ENCODE measurements at regions not wholly inside any gene's neighbourhood (a gene's known extent, or its start where the extent isn't known, plus 50 kb on each side); places are given as distances from the start of the nearest gene placed in this dataset.
"Not testable (repeated sequence)": the region's sequence is repeated elsewhere in the genome, so short reads cannot be mapped to it uniquely, and the experiment has no call there.

DNA sequence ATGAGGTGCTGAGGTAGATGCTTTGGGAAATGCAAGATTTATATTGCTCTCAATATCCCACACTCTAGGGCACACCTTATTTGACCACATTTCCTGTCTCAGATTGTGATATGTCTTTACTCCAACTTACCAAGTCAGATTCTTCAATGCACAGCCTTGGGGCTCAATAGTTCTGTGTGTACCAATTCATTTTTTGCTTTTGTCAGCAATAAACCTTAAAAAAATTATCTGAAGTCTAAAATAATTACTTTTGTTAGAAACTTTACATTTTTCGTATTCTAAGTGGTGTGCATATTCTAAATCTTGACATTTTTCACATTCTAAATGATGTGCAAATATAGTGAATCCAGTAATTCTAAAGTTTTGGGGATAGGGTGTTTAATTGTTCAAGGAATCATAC is 447.5 kb upstream of the COX7C start:
- no peak for DNase-seq (ENCODE audit: low read depth, low spot score)

DNA sequence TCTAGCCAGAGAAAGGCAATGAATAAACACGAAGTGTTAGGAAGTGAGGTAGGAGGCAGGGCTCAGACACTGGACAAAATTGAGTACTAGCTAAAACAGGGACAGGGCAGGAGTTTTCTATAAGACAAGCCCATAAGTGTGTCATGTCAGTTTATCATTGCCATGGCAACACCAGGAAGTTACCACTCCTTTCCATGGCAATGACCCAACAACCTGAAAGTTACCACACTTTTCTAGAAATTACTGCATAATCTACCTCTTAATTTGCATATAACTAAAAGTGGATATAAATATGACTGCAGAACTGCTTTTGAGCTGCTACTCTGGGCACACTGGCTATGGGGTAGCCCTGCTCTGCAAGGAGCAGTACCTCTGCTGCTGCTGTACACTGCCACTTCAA is 442.5 kb upstream of the COX7C start:
- DNase-seq (ENCODE audit: low read depth, low spot score): no peak

DNA sequence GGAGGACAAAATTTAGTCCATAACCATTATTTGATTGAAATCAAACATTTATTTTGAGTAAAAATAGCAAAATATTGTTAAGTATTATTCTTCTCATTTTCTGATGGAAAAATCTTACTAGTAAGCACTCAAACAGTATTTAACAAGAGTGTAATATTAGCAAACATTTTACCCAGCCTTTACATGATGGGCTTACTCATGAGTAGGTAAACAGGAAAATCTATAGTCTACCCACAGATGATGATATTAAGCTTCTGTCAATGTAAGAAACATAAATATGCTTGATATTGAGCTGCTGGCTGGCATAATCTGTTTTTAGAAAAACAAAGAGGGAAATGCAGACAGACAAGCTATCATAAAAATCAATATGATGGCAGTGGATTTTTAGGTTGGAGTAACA is 418.5 kb upstream of the COX7C start:
- DNase-seq (ENCODE audit: low read depth, low spot score): no peak

DNA sequence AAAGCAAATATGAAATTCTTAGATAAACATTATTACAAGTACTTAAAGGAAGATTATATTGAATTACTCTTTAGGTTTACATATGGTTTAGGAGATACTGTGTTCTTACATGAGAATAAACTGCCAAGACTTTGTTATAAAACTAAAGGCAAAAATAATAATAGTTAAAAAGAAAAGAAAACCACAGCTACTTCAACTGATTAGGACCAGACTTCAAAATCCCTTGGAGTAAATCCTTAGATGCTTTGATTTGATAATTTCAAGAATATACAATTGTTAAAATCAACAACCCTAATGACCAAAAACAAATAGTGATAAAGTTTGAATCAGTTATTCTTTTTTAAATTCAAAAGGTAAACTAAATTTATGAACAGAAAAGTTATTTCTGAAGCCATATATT is 389.6 kb upstream of the COX7C start:
- no peak for DNase-seq (ENCODE audit: low read depth, low spot score)

DNA sequence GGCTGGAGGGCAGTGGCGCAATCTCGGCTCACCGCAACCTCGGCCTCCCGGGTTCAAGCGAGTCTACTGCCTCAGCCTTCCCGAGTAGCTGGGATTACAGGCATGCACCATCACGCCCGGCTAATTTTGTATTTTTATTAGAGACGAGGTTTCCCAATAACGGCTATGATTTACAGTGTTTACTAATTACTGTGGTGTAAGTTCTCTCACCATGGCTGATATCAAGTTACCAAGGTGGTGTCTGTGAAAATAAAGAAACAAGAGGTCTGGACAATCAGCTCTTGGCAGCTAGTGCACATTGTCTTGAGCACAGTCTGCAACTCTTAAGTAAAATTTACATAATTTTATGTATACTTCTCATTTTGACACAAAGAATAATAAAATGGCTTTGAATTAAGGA is 385.5 kb upstream of the COX7C start:
- no peak for DNase-seq (ENCODE audit: low read depth, low spot score)

GRCh38 chr5:86244153-86244552 is 373.6 kb upstream of the COX7C start:
- DNase-seq (ENCODE audit: low read depth, low spot score): no peak

- DNase-seq (ENCODE audit: low read depth, low spot score): no peak
Measured at GRCh38 chr5:86257871-86258270, 359.9 kb upstream of the COX7C start.

- not testable (repeated sequence) for DNase-seq (ENCODE audit: low read depth, low spot score)
Measured at GRCh38 chr5:86284400-86285190, 333.1 kb upstream of the COX7C start.

DNA sequence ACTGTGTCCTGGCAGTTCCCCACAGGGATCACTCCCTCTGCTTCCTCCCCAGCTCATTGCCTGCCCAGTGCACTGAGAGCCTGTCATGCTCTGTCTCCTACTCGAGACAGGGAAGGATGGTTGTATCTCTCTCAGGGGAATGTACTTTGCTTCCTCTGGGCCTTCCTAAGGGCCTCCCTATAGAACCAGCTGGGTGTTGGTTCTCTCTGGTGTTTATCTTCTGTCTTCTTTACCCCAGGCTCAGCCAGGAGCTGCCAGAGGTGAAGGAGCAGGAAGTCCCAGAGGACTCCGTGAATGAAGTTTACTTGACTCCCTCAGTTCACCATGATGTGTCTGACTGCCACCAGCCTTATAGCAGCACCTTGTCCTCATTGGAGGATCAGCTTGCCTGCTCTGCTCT is 330.3 kb upstream of the COX7C start:
- DNase-seq (ENCODE audit: low read depth, low spot score): not testable (repeated sequence)

- not testable (repeated sequence) for DNase-seq (ENCODE audit: low read depth, low spot score)
Measured at GRCh38 chr5:86289786-86290185, 328.0 kb upstream of the COX7C start.

- not testable (repeated sequence) for DNase-seq (ENCODE audit: low read depth, low spot score)
Measured at GRCh38 chr5:86292811-86293210, 324.9 kb upstream of the COX7C start.

DNA sequence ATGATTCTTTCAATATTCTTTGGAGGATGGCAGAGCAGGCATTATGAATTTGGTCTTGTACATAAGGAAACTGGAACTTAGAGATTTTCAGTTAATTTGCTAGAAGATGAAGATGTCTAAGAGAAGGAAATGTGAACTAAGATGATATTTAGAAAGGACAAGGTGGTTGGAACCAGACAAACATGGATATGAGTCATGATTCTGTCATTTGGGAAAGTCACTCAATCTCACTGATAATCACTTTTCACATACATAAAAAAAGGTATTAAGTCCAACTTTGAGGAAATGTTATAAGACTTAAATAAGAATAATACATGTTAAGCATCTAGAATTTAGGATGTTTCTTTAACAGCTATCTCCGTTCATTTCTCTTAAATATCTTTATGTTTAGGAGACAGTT is 315.1 kb upstream of the COX7C start:
- DNase-seq (ENCODE audit: low read depth, low spot score): not testable (repeated sequence)

DNA sequence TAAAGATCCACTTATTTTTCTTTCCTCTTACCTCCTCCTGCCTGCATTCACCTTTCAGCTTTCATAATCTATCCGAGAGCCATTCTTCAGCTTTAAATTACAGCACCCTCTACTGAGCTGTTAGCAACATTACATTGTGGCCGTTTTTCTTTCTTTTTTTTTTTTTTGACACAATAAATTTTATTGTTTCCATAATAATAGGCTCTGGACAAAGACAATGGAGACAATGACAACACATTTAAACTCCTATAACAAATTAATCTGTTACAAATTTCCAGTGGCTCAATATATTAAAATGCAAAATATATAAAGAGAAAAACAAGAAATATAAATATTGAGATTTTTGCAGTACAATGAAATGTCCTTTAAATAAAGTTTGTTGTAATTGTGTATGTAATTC is 312.7 kb upstream of the COX7C start:
- not testable (repeated sequence) for DNase-seq (ENCODE audit: low read depth, low spot score)

- DNase-seq (ENCODE audit: low read depth, low spot score): no peak
Measured at GRCh38 chr5:86314951-86315350, 302.8 kb upstream of the COX7C start.

- DNase-seq (ENCODE audit: low read depth, low spot score): no peak
Measured at GRCh38 chr5:86320266-86320665, 297.5 kb upstream of the COX7C start.

GRCh38 chr5:86329318-86329717 is 288.4 kb upstream of the COX7C start:
- DNase-seq (ENCODE audit: low read depth, low spot score): no peak

- DNase-seq (ENCODE audit: low read depth, low spot score): no peak
Measured at GRCh38 chr5:86330736-86331135, 287.0 kb upstream of the COX7C start.

GRCh38 chr5:86332851-86333250 is 284.9 kb upstream of the COX7C start:
- DNase-seq (ENCODE audit: low read depth, low spot score): no peak

- no peak for DNase-seq (ENCODE audit: low read depth, low spot score)
Measured at GRCh38 chr5:86337667-86338460, 279.9 kb upstream of the COX7C start.

DNA sequence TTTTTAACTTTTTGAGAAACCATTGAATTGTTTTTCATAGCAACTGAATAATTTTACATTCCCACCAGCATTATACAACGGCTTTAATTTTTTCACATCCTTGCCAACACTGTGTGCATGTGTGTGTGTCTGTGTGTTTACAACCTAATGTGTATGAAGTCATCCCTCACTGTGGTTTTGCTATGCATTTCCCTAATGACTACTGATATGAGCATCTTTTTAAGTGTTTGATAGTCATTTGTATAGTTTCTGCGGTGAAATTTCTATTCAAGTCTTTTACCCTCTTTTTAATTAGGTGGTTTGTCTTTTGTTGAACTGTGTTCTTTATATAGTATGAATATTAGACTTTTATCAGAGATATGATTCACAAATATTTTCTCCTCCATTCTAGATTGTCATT is 263.1 kb upstream of the COX7C start:
- DNase-seq (ENCODE audit: low read depth, low spot score): no peak

DNA sequence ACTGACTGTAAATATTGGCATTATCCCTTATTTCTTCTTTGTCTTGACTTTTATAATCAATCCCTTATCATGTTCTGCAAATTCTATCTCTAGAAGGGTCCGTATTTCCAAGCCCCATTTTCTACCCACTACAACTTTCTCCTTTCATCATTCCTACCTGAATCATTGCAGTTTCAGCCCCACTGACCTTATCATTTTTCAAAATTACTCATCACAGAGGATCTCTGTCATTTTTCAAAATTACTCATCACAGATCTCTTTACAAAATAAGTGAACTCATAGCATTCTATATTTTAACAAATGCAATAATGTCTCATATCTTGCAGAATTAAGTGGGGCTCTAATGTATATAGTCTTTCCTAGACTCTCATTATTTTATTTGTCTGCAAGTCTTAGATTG is 256.9 kb upstream of the COX7C start:
- DNase-seq (ENCODE audit: low read depth, low spot score): no peak

- no peak for DNase-seq (ENCODE audit: low read depth, low spot score)
Measured at GRCh38 chr5:86371061-86371460, 246.7 kb upstream of the COX7C start.

DNA sequence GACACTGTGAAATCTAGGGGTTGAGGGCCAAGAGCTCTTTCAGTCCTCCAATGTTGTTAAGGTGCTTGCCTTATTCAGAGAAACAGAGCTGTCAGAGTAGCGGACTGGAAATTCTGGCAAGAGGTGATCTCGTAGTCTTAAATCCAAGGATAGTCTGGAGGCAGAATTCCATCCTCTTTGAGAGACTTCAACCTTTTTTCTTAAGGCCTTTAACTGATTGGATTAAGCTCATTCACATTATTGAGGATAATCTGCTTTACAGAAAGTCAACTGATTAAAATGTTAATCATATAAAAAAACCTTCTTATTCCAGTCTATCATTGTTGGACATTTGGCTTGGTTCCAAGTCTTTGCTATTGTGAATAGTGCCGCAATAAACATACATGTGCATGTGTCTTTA is 243.1 kb upstream of the COX7C start:
- no peak for DNase-seq (ENCODE audit: low read depth, low spot score)

Data from iPS DF 19.7 (cell line).